ENCODE measurements at regions not wholly inside any gene's neighbourhood (a gene's known extent, or its start where the extent isn't known, plus 50 kb on each side); places are given as distances from the start of the nearest gene placed in this dataset.

DNA sequence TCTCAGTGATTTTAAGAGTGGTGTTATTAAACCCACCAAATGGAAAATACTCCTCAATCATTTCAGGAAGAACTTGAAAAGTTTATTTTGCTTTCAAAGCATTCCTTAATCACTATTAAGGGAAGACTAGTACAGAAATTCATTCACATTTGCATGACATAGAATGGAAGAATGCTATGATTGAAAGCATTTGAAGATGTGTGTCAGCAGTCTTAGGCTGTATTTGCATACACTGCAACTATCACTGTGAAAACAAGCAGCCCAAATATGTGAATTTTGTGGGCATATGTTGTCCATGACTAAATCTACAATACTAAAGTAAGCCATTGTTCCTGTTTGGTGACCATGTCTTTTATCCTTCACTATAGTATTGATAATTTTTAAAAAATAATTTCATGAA, 95.8 kb downstream of the CNTN3 start:
- TF ChIP-seq, protein P1, sequence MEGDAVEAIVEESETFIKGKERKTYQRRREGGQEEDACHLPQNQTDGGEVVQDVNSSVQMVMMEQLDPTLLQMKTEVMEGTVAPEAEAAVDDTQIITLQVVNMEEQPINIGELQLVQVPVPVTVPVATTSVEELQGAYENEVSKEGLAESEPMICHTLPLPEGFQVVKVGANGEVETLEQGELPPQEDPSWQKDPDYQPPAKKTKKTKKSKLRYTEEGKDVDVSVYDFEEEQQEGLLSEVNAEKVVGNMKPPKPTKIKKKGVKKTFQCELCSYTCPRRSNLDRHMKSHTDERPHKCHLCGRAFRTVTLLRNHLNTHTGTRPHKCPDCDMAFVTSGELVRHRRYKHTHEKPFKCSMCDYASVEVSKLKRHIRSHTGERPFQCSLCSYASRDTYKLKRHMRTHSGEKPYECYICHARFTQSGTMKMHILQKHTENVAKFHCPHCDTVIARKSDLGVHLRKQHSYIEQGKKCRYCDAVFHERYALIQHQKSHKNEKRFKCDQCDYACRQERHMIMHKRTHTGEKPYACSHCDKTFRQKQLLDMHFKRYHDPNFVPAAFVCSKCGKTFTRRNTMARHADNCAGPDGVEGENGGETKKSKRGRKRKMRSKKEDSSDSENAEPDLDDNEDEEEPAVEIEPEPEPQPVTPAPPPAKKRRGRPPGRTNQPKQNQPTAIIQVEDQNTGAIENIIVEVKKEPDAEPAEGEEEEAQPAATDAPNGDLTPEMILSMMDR (IDR thresholded peaks at IDR 0.05; ENCODE audit: low read length), result no peak
- no peak for TF ChIP-seq EZH2 (IDR thresholded peaks at IDR 0.05; ENCODE audit: borderline replicate concordance, low read length)
